ENCODE measurements at regions not wholly inside any gene's neighbourhood (a gene's known extent, or its start where the extent isn't known, plus 50 kb on each side); places are given as distances from the start of the nearest gene placed in this dataset.

DNA sequence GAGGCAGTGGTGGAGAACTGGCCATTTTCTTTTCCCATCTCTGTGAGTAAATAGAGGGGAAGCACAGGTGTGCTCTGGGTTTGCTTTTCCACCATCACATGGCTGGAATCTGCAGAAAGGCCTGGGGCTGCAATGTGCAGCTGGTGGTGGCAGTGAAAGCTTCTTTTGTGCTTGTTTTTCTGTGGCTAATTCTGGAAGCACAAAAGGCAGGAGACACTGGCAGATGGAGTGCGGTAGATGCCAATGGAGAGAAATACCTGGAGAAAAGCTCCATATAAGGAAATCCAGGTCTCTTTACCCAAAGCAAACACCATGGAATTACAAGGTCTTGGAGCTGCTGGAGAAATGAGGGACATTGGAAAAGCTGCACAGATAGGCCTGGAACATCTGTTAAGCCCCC, 146.9 kb downstream of the HAPSTR1 start:
- DNase-seq (ENCODE audit: extremely low spot score, insufficient read length, low read depth) (no peak), FAIRE-seq (no peak)

DNA sequence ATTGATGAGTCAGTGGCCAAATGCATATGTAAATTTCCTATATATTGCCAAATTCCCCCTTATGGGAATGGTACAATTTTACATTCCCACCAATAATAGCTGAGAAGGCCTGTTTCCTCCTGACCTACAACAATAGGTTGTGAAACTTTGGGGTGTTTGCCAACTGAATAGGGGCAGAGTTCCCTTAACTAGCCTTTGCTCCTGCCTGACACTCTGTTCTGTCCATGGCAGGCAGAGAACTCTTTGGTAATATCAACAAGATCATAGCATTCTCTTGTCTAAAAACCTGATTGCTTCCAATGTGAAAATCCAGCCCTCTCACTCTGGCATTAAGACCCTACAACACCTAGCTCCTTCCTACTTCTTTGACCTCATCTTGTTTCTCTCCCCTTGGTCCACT, 149.7 kb downstream of the HAPSTR1 start:
- FAIRE-seq (no peak), DNase-seq (ENCODE audit: extremely low spot score, insufficient read length, low read depth) (no peak)

DNA sequence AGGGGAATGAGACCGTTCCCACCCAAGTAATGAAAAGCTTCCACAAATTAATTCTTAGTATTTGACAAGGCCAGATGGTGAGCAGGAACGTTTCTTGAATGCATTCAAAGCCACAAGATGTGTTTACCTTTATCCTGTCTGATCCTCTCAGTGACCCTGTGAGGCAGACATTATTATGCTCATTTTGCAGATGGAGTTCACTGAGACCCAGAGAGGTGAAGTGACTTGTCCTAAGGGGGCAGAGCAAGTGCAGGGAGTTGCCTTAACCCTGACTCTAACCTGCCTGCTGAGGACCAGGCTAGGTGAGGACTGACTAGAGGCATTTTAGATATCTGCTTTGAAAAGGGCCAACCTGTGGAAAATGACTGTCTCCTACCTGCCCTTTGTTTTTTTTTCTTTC, 156.7 kb downstream of the HAPSTR1 start:
- DNase-seq (ENCODE audit: extremely low spot score, insufficient read length, low read depth) (no peak), FAIRE-seq (no peak)

DNA sequence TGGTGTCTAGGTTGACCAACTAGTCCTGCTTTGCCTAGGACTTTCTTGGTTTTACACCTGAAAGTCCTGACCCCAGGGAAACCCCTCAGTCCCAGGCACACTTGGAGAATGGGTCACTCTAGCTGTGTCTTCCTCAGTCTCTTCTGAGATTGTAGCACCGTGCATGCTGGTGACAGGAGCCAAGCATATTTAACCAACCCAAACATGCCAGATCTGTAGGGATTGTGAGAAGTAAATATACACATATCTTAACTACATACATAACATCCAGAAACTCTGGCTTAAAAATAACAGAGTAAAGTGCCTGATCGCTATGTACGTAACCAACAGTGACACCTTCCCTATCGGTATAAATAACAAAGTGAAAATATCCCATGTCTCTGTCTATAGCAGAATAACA, 158.1 kb downstream of the HAPSTR1 start:
- FAIRE-seq (no peak), DNase-seq (ENCODE audit: extremely low spot score, insufficient read length, low read depth) (no peak)

DNA sequence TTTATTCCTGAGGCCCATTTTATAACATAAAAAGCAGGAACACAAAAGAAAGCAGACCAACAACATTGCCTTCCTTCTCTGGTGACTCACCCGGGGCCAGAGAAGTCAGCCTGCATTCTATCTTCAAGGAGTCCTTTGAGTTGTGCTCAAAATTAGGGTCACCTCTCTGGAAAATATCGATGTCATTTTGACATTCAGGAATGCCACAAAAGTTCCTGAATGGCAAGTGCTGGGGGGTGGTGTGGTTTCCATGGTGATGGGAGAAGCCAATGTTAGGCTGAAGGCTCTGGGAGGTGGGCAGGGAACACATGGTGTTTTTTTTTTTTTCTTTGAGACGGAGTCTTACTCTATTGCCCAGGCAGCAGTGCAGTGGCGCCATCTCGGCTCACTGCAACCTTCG, 159.6 kb downstream of the HAPSTR1 start:
- FAIRE-seq (no peak), DNase-seq (ENCODE audit: extremely low spot score, insufficient read length, low read depth) (no peak)

DNA sequence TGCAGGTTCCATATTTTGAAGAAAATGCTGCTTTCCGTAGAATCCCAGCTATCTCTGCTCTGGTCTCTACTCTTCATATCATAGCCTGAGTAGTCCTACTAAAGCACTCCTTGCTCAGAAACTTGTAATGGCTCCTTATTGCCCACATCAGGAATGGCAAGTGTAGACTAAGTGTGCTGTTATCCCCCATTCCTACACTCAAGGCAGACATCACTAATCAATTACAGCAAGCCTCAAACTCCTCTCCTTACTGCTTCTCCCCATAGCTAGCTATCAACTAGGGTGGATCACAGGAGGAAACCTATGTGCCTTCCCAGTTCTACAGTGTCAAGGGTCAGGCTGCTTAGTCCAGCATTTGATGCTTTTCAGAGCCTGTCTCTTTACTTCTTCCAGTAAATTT, 163.4 kb downstream of the HAPSTR1 start:
- DNase-seq (ENCODE audit: extremely low spot score, insufficient read length, low read depth): no peak
- FAIRE-seq: no peak

DNA sequence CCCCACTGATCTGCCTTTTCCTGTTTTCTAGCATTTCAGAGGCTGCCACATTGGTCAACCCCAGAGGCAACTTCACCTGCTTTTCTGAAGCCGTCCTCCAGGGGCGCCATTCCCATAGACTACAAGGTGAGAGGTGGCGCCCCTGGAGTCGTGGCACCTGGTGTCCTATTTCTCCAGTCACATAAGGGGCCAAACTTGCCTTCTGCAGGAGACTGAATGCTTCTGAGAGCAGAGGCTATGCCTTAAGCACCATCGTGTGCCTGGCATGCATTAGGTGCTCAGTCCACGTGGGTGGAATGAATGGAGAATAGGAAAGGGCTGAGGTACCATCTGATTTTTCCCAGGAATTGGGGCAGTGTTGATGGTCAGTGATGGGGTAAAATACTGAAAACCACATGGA, 164.8 kb downstream of the HAPSTR1 start:
- FAIRE-seq: peak; percentile 45
- peak; percentile 9 for DNase-seq (ENCODE audit: extremely low spot score, insufficient read length, low read depth)

DNA sequence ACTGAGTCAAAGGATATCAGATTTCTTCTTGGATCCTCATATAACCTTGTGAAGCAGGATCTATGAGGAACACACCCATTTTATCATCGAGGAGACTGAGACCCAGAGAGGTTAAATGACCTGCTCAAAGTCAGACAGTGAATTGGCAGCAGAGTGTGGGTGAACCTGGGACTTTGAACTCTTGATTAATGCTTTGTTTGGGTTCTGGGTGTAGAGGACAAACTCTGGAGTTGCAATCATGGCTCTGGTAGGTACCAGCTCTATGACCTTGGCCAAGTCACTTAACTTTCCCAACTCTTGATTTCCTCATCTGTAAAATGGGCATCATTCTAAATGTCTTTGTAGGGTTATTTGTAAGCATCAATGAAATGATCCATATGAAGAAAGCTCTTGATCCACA, 166.4 kb downstream of the HAPSTR1 start:
- FAIRE-seq: no peak
- no peak for DNase-seq (ENCODE audit: extremely low spot score, insufficient read length, low read depth)

DNA sequence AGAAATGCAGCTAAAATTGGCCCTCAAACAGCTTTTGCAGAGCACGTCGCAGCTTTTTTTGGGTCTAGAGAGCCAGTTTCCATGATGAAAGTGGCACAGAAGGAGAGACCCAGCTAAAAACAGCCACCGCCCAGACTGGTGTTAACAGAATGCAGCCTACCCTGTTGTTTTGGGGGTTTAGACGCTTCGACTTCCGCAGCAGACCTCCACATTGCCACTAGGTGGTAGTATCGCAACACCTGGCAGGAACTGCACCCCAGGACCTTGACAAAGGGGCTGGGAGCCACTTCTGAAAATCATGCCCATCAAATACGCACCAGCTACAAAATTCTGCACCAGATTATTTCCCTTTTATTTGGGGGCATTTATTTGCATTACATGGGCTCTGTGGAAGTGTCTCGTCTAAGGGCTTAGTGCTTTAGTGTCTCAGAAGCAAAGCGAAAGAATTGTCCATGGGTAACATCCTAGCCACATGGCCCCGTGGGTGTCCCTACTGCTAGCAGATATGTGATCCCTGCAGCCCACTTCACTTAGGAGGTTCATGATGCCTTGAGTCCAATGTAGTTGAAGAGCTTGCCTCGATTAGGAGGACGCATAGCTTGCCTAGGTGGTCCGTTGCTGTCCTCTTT, 167.1 kb downstream of the HAPSTR1 start:
- DNase-seq (ENCODE audit: extremely low spot score, insufficient read length, low read depth) (peak; percentile 25), FAIRE-seq (peak; percentile 57)

DNA sequence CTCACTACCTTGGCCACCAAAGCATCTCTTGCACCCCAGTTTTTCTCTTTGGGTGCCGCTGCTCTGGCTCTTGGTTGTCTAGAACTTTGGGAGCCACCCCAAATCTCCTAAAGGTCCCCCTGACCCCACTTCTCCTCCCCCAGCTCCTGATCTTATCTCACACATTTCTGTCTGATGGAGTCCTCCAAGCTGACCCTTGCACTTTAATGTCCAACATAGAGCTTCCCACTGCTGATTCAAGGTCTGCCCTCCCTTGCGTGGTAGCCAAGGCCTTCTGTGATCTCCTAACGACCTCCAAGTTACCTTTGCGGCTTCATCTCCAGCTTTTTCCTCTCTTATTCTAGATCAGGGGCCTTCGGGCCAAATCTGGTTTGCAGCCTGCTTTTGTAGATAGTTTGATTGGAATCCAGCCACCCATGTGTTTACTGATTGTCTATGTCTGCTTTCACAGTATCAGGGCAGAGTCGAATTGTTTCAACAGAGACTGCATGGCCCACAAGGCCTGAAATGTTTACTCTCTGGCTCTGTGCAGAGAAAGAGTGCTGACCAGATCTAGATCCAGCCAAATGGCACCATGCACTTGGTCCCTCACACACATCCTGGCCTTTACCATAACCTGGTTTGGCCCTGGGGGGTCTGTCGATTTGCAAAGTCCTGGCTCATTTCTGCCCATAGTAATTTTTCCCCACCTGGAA, 168.6 kb downstream of the HAPSTR1 start:
- FAIRE-seq: no peak
- DNase-seq (ENCODE audit: extremely low spot score, insufficient read length, low read depth): no peak

DNA sequence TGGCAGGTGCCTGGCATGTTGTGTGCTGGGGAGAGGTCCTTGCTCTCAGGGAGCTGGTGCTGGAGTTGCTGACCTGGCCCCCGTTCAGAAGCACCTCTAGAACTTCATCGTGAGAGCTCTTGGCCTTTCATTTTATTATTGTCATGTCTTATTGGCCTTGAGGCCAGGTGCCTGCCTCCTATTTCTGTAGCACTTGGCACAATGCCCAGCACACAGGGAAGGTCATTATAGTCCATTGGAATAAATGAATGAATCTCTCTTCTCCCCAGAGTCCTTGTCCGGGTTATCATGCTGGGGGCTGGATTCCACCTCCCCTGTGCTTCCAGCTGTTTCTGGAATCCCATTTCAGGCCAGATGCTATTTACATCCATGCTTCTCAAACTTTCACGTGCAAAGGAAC, 169.2 kb downstream of the HAPSTR1 start:
- FAIRE-seq: no peak
- no peak for DNase-seq (ENCODE audit: extremely low spot score, insufficient read length, low read depth)

DNA sequence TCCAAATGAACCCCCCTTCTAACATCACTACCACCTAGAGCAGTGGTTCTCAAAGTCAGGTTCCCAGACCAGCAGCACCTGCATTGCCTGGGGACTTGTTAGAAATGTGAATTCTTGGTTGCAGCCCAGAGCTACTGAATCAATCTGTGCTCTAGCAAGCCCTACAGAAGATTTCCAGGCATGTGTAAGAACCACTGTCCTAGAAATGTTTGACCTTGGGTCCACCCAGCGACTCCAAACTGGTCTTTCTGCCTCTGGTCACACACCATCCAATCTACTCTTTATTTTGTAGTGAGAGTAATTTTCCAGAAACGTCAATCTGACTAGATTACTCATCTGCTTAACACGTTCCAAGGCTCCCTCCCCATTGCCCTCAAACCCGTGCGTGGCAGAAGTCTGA, 169.9 kb downstream of the HAPSTR1 start:
- FAIRE-seq: no peak
- DNase-seq (ENCODE audit: extremely low spot score, insufficient read length, low read depth): no peak

DNA sequence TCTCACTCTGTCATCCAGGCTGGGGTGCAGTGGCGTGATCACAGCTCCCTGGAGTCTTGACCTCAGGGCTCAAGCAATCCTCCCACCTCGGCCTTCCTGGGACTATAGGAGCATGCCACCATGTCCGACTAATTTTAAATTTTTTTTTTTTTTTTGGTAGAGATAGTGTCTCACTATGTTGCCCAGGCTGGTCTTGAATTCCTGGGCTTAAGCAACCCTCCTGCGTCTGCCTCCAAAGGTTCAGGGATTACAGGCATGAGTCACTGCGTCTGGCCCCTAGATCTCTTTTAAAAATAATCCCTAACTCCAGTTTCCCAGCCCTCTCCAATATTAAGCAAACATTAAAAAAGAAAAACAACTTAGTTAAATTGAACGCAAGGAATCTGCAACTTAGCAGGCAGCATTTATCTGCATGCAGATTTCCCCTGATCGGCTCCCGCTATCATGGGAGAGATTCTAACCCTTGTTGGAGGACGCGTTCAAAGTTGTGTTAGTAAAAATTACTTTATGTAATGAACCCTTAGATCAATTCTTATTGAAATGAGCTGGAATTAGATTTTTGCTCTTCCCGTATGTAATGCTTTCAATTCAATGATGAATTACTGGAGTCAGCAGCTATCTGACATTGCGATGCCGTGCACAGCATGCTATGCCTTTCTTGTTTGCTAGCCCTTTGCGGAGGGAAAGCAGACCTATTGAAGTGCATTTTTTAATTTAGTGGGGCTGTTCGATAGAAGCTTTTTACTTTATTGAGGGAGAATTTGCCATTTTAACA, 171.7 kb downstream of the HAPSTR1 start:
- no peak for DNase-seq (ENCODE audit: extremely low spot score, insufficient read length, low read depth)
- no peak for FAIRE-seq

DNA sequence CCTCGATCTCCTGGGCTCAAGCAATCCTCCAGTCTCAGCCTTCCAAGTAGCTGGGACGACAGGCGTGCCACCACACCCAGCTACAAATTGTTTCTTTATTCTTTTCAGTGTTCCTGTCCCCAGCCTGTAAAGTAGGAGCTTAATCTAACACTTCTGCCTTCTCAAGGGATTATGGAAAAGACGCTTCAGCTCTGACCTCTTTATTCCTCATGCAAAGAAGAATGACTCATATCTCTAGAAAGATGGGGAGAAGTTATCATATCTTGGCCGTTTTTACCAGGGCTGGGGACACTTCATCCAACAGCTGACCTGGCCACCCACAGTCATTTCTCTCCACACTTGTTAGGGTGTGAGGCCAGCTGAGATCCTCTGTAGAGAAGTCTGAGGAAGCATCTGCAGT, 172.6 kb downstream of the HAPSTR1 start:
- no peak for FAIRE-seq

DNA sequence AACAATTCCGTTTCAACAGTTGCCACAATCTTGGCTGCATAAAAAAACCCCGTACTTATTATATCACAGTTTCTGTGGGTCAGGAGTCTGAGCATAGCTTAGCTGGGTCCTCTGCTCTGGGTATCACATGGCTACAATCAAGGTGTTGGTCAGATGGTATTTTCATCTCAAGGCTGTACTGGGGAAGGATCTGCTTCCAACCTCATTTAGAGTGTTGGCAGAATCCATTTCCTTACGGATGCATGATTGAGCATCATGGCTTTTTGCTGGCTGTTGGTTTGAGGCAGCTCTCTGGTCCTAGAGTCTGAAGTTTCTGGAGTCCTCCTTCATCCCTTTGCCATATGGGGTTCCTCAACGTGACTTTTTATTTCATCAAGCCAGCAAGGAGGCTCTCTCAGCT, 177.0 kb downstream of the HAPSTR1 start:
- no peak for DNase-seq (ENCODE audit: extremely low spot score, insufficient read length, low read depth)

More for the DNA sequence above, 172.6 kb downstream of the HAPSTR1 start:
- DNase-seq (ENCODE audit: extremely low spot score, insufficient read length, low read depth): no peak

DNA sequence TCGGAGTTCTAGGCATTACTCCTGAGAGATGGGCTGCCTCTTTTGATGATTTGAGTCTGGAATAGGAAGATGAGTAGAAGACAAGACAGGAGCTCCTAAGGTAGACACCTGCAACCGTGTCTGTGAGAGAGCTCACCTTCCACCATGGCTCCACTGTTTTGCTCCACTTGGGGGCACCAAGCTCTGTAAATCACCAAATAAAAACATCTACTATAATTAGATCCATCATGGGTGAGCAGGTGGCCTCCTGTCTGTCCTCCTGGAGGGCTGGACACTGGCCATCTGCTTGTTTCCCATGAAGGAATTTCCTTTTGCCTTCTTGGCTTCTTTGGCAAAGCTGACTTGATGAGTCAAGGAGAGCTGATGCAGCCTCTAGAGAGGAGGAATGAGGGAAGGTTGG, 179.0 kb downstream of the HAPSTR1 start:
- DNase-seq (ENCODE audit: extremely low spot score, insufficient read length, low read depth): no peak
- FAIRE-seq: no peak

More for the DNA sequence above, 177.0 kb downstream of the HAPSTR1 start:
- no peak for FAIRE-seq

DNA sequence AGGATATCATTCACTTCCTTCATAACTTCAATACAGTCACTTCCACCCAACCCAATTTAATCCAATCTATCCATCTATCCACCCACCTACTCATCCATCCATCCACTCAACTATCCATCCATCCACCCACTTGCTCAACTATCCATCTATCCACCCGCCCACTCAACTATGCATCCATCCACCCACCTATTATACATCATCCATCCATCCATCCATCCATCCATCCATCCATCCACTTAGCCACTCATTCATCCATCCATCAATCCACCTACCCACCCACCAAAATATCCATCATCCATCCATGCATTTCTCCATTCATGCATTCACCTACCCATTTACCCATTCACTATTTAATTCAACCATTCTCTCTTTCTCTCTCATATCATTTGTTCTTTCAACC, 179.5 kb downstream of the HAPSTR1 start:
- FAIRE-seq: no peak

DNA sequence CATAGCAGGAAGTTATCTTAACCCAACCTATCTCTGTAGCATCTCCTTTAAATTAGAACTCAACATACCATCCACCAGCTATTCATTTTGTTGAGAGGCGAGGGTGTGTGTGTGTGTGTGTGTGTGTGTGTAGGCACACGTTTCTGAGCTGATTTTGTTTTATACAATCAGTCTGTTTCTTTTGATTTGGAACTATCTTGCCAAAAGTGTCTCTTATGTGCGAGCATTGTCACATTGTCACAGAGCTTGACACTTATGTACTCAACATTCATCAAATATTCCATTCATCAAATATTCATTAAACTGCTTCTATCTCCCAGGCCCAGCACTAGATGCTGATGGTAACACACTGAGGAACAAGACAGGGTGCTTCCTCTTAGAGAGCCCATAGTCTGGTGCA, 180.4 kb downstream of the HAPSTR1 start:
- DNase-seq (ENCODE audit: extremely low spot score, insufficient read length, low read depth): no peak
- no peak for FAIRE-seq

More for the DNA sequence above, 179.5 kb downstream of the HAPSTR1 start:
- DNase-seq (ENCODE audit: extremely low spot score, insufficient read length, low read depth): no peak

DNA sequence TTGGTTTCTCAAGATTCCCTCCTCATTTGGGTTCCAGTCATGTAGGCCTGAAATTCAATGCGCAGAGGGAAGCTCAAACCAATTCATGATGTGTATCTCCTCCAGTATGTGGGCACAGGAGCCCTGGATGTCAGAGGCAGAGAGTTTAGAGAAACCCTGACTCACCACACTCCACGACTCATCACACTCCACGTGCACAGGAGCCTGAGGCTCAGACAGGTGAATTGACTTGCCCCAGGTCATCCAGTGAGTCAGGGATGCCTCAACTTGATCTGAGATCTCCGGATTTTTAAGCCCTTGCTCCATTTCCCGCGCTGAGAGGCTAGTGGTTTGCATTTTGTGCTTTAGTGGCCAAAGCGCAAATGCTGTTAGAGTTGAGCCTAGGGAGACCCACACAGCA, 183.9 kb downstream of the HAPSTR1 start:
- no peak for FAIRE-seq
- no peak for DNase-seq (ENCODE audit: extremely low spot score, insufficient read length, low read depth)

DNA sequence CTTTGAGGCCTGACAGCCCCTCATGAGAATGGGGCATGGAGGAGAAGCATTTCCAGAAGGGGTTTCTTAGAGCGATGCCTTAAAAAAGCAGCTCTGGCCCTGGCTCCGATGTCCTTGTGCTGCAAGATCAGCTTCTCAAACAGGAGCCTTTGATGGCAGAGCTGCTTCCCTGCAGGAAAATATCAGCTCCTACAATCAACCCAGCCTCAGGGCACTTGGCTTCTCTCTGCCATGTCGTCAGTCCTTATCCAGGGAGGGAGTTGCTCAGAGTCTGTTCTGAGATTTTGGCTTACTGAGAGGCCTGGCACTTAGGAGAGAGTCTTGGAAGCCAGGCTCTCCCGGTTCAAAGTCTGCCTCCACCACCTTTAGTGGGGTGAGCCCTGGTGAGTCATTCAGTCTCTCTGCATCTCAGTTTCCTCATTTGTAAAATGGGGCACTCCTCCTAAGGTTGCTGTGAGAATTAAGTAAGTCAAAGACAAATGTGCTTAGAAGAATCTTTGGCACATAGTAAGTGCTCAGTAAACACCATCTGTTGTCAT, 184.4 kb downstream of the HAPSTR1 start:
- FAIRE-seq (no peak), DNase-seq (ENCODE audit: extremely low spot score, insufficient read length, low read depth) (no peak)

Measured in GM18507 (cell line).